Smooth muscle cell (in vitro differentiated cells): ENCODE measurements at regions not wholly inside any gene's neighbourhood (a gene's known extent, or its start where the extent isn't known, plus 50 kb on each side); places are given as distances from the start of the nearest gene placed in this dataset.

Experiments
- DNase-seq: peaks from one replicate; lab custom pipeline; 2025; ENCODE audit not compliant: unreplicated experiment; lab: John Stamatoyannopoulos, UW
- H2AFZ ChIP-seq: fragments of 200-600 bp; sonication (generic); 2 replicates; pipeline ENCODE4 v1.6.0; 2016; ENCODE audit warnings: antibody characterized with exemption, low read depth, mild to moderate bottlenecking
- H3F3A ChIP-seq: fragments of 200-600 bp; sonication (generic); 2 replicates; pipeline ENCODE4 v1.6.0; 2017; ENCODE audit warnings: antibody characterized with exemption, low read depth
- H3K27ac ChIP-seq: fragments of 200-600 bp; sonication (generic); 2 replicates; pipeline ENCODE4 v1.5.1; 2016; ENCODE audit warnings: low read depth, mild to moderate bottlenecking
- H3K27me3 ChIP-seq: fragments of 200-600 bp; sonication (generic); 2 replicates; pipeline ENCODE4 v1.6.1; 2016; ENCODE audit warnings: low read depth, mild to moderate bottlenecking
- H3K36me3 ChIP-seq: fragments of 200-600 bp; sonication (generic); 2 replicates; pipeline ENCODE4 v1.5.1; 2016; ENCODE audit warnings: low read depth
- H3K4me1 ChIP-seq: fragments of 200-600 bp; sonication (generic); 2 replicates; pipeline ENCODE4 v1.5.1; 2016; ENCODE audit warnings: low read depth
- H3K4me2 ChIP-seq: fragments of 200-600 bp; sonication (generic); 2 replicates; pipeline ENCODE4 v1.6.0; 2016; ENCODE audit warnings: mild to moderate bottlenecking
- H3K4me3 ChIP-seq: fragments of 200-600 bp; sonication (generic); 2 replicates; pipeline ENCODE4 v1.5.1; 2016; ENCODE audit warnings: mild to moderate bottlenecking
- H3K79me2 ChIP-seq: fragments of 200-600 bp; sonication (generic); 2 replicates; pipeline ENCODE4 v1.6.0; 2016; ENCODE audit warnings: low read depth, mild to moderate bottlenecking
- H3K9ac ChIP-seq: fragments of 200-600 bp; sonication (generic); 2 replicates; pipeline ENCODE4 v1.6.0; 2016; ENCODE audit warnings: low read depth
- H3K9me3 ChIP-seq: fragments of 200-600 bp; sonication (generic); replicated peaks from 2 replicates; pipeline ENCODE4 v1.5.1; 2016; ENCODE audit warnings: low read depth
- H4K20me1 ChIP-seq: fragments of 200-600 bp; sonication (generic); 2 replicates; pipeline ENCODE4 v1.6.0; 2016; ENCODE audit warnings: low read depth
- CTCF ChIP-seq: fragments of 200-600 bp; sonication (generic); IDR thresholded peaks from 2 replicates; pipeline ENCODE4 v1.5.1; 2017; ENCODE audit warnings: borderline replicate concordance, mild to moderate bottlenecking, antibody characterized with exemption; ENCODE audit not compliant: insufficient read depth, poor library complexity, severe bottlenecking
- WGBS: methylation state at CpG from one replicate; pipeline ENCODE4 v1.1.7; 2016; ENCODE audit warnings: low lambda C conversion rate; 5-methylcytosine and 5-hydroxymethylcytosine counted together

- H4K20me1 ChIP-seq: no peaks in the 10 kb centered on the region
- WGBS: 80% methylated on average over 6 of the region's 6 CpGs
- TF ChIP-seq CTCF: no peak
- no peaks in the 10 kb centered on the region for H3K36me3 ChIP-seq
- no peaks in the 10 kb centered on the region for H3K27me3 ChIP-seq
- H3K9ac ChIP-seq: no peak overlapping the region
- H3K27ac ChIP-seq: no peak overlapping the region
- peak overlapping the region; percentile 66 for H2AFZ ChIP-seq
- H3K4me3 ChIP-seq: no peak overlapping the region
- H3K4me1 ChIP-seq: no peaks in the 10 kb centered on the region
- no peak overlapping the region for H3K4me2 ChIP-seq
- no peak for DNase-seq
- no peaks in the 10 kb centered on the region for H3F3A ChIP-seq
- H3K9me3 ChIP-seq: no peaks in the 10 kb centered on the region
- no peaks in the 10 kb centered on the region for H3K79me2 ChIP-seq
Measured at GRCh38 chrX:13404364-13404763, 84.5 kb upstream of the ATXN3L start.

- Histone ChIP-seq H4K20me1 (no peaks in the 10 kb centered on the region), H3K4me1 (peaks cover 8% of the 10 kb centered on the region), H3K79me2 (no peaks in the 10 kb centered on the region), H2AFZ (no peak overlapping the region), H3K27me3 (no peaks in the 10 kb centered on the region), H3K9ac (no peak overlapping the region), H3K27ac (no peak overlapping the region), H3K4me3 (no peak overlapping the region), H3K9me3 (no peaks in the 10 kb centered on the region), H3K4me2 (no peak overlapping the region), H3F3A (peaks cover 7% of the 10 kb centered on the region), H3K36me3 (no peaks in the 10 kb centered on the region)
- WGBS: 95% methylated on average over 2 of the region's 2 CpGs
- DNase-seq: no peak
- TF ChIP-seq CTCF: no peak
Measured at GRCh38 chrX:13401724-13402123, 81.9 kb upstream of the ATXN3L start.

- H3K9ac ChIP-seq: peak overlapping the region; percentile 63
- 10% methylated on average over 1 of the region's 1 CpG for WGBS
- H4K20me1 ChIP-seq: no peaks in the 10 kb centered on the region
- peaks cover 8% of the 10 kb centered on the region for H3K4me1 ChIP-seq
- DNase-seq: no peak
- peak overlapping the region; percentile 62 for H3K4me2 ChIP-seq
- peak overlapping the region; percentile 93 for H3K27ac ChIP-seq
- H3K79me2 ChIP-seq: no peaks in the 10 kb centered on the region
- no peak overlapping the region for H3K4me3 ChIP-seq
- no peaks in the 10 kb centered on the region for H3K36me3 ChIP-seq
- peaks cover 7% of the 10 kb centered on the region for H3F3A ChIP-seq
- H3K27me3 ChIP-seq: no peaks in the 10 kb centered on the region
- H2AFZ ChIP-seq: no peak overlapping the region
- H3K9me3 ChIP-seq: no peaks in the 10 kb centered on the region
- no peak for TF ChIP-seq CTCF
Measured at GRCh38 chrX:13398839-13399238, 79.0 kb upstream of the ATXN3L start.
